ENCODE measurements at regions not wholly inside any gene's neighbourhood (a gene's known extent, or its start where the extent isn't known, plus 50 kb on each side); places are given as distances from the start of the nearest gene placed in this dataset.

GRCh38 chr2:196568506-196568905, 71.0 kb upstream of the CCDC150 start:
- Histone ChIP-seq H3K27me3 (ENCODE audit: control insufficient read depth, insufficient read depth, low read length) (no peaks in the 10 kb centered on the region), H3K4me3 (ENCODE audit: low read depth, low read length) (no peak overlapping the region), H3K36me3 (ENCODE audit: control insufficient read depth, insufficient read depth, low read length) (no peaks in the 10 kb centered on the region)
- DNase-seq (ENCODE audit: low read depth) (no peak), FAIRE-seq (no peak)
- TF ChIP-seq, protein P1, sequence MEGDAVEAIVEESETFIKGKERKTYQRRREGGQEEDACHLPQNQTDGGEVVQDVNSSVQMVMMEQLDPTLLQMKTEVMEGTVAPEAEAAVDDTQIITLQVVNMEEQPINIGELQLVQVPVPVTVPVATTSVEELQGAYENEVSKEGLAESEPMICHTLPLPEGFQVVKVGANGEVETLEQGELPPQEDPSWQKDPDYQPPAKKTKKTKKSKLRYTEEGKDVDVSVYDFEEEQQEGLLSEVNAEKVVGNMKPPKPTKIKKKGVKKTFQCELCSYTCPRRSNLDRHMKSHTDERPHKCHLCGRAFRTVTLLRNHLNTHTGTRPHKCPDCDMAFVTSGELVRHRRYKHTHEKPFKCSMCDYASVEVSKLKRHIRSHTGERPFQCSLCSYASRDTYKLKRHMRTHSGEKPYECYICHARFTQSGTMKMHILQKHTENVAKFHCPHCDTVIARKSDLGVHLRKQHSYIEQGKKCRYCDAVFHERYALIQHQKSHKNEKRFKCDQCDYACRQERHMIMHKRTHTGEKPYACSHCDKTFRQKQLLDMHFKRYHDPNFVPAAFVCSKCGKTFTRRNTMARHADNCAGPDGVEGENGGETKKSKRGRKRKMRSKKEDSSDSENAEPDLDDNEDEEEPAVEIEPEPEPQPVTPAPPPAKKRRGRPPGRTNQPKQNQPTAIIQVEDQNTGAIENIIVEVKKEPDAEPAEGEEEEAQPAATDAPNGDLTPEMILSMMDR (IDR thresholded peaks at IDR 0.05; ENCODE audit: insufficient read depth, low read length, severe bottlenecking) = no peak

DNA sequence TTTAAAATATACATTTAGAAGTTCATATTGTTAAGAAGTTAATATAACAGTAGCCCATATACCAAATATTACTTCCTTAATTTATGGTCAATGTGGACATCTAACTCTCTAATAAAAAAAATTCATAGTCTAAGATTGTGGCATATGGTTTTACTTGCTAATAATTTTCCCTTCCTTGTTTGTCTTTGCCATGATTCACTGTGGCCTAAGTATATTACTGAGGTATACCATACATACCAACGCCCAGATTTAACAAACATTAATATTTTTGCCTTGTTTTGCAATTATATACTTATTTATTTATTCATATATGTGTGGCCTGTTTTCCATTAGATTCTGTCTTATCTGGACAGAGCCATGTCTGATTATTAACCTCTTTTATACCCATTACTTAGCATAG, 54.6 kb upstream of the CCDC150 start:
- H3K36me3 ChIP-seq (ENCODE audit: control insufficient read depth, insufficient read depth, low read length) = no peaks in the 10 kb centered on the region
- no peaks in the 10 kb centered on the region for H3K27me3 ChIP-seq (ENCODE audit: control insufficient read depth, insufficient read depth, low read length)
- no peak for FAIRE-seq
- TF ChIP-seq, protein P1 (IDR thresholded peaks at IDR 0.05; ENCODE audit: insufficient read depth, low read length, severe bottlenecking) = no peak
- H3K4me3 ChIP-seq (ENCODE audit: low read depth, low read length) = no peak overlapping the region
- DNase-seq (ENCODE audit: low read depth) = no peak

GRCh38 chr2:196586511-196586991, 53.0 kb upstream of the CCDC150 start:
- H3K4me3 ChIP-seq (ENCODE audit: low read depth, low read length) = no peak overlapping the region
- FAIRE-seq (no peak), DNase-seq (ENCODE audit: low read depth) (peak; percentile 75)
- no peaks in the 10 kb centered on the region for H3K36me3 ChIP-seq (ENCODE audit: control insufficient read depth, insufficient read depth, low read length)
- TF ChIP-seq, protein P1 (IDR thresholded peaks at IDR 0.05; ENCODE audit: insufficient read depth, low read length, severe bottlenecking) = no peak
- H3K27me3 ChIP-seq (ENCODE audit: control insufficient read depth, insufficient read depth, low read length) = no peaks in the 10 kb centered on the region

GRCh38 chr2:196587056-196587455, 52.5 kb upstream of the CCDC150 start:
- DNase-seq (ENCODE audit: low read depth) (no peak), FAIRE-seq (no peak)
- Histone ChIP-seq H3K4me3 (ENCODE audit: low read depth, low read length) (no peak overlapping the region), H3K27me3 (ENCODE audit: control insufficient read depth, insufficient read depth, low read length) (no peaks in the 10 kb centered on the region), H3K36me3 (ENCODE audit: control insufficient read depth, insufficient read depth, low read length) (no peaks in the 10 kb centered on the region)
- TF ChIP-seq, protein P1 (IDR thresholded peaks at IDR 0.05; ENCODE audit: insufficient read depth, low read length, severe bottlenecking) = no peak

GRCh38 chr2:196587739-196588138, 51.8 kb upstream of the CCDC150 start:
- no peak for FAIRE-seq
- TF ChIP-seq, protein P1 (IDR thresholded peaks at IDR 0.05; ENCODE audit: insufficient read depth, low read length, severe bottlenecking) = no peak
- Histone ChIP-seq H3K27me3 (ENCODE audit: control insufficient read depth, insufficient read depth, low read length) (no peaks in the 10 kb centered on the region), H3K4me3 (ENCODE audit: low read depth, low read length) (no peak overlapping the region), H3K36me3 (ENCODE audit: control insufficient read depth, insufficient read depth, low read length) (no peaks in the 10 kb centered on the region)
- no peak for DNase-seq (ENCODE audit: low read depth)

DNA sequence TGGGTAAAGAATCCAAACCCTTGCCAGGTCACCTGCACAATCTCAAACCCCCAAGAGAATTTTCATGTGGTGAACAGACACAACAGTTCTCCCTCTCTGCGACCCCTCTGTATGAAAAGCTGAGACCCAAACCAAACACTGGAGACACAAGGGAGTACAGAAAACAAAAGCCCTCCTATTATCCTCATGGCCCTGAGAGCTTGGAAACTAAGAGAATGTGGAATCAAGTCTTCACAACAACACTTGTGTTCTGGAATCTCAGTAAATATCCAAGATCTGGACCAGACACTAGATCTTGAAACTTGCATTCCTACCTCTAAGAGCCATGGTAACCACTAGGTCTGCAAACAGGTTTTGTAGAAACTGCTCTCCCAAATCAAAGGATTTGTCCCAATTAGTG, 50.1 kb upstream of the CCDC150 start:
- no peaks in the 10 kb centered on the region for H3K36me3 ChIP-seq (ENCODE audit: control insufficient read depth, insufficient read depth, low read length)

More for the DNA sequence above, 50.1 kb upstream of the CCDC150 start:
- peaks cover 5% of the 10 kb centered on the region for H3K27me3 ChIP-seq (ENCODE audit: control insufficient read depth, insufficient read depth, low read length)
- TF ChIP-seq, protein P1 (IDR thresholded peaks at IDR 0.05; ENCODE audit: insufficient read depth, low read length, severe bottlenecking) = no peak
- FAIRE-seq (no peak), DNase-seq (ENCODE audit: low read depth) (no peak)
- no peak overlapping the region for H3K4me3 ChIP-seq (ENCODE audit: low read depth, low read length)
